SU-DHL-6 (cell line): ENCODE measurements at regions not wholly inside any gene's neighbourhood (a gene's known extent, or its start where the extent isn't known, plus 50 kb on each side); places are given as distances from the start of the nearest gene placed in this dataset.

Experiments used
- H2AFZ ChIP-seq: fragments of 200-600 bp; sonication (generic); 2 replicates; pipeline ENCODE4 v1.6.1; 2014; ENCODE audit warnings: low read depth, mild to moderate bottlenecking, moderate library complexity, mixed read lengths, antibody characterized with exemption, low read length; ENCODE audit not compliant: severe bottlenecking
- H3F3A ChIP-seq: fragments of 200-600 bp; shearing (Covaris generic); 2 replicates; pipeline ENCODE4 v1.6.0; 2016; ENCODE audit warnings: antibody characterized with exemption, mild to moderate bottlenecking; ENCODE audit not compliant: insufficient read depth
- H3K27ac ChIP-seq: fragments of 200-600 bp; sonication (generic); 2 replicates; pipeline ENCODE4 v1.5.1; 2016; ENCODE audit warnings: low read depth, mild to moderate bottlenecking, low read length, moderate library complexity, mixed read lengths
- H3K27me3 ChIP-seq: fragments of 200-600 bp; sonication (generic), shearing (Covaris generic); 2 replicates; pipeline ENCODE4 v1.6.0; 2014; ENCODE audit warnings: mild to moderate bottlenecking, low read length
- H3K36me3 ChIP-seq: fragments of 200-600 bp; sonication (generic); 2 replicates; pipeline ENCODE4 v1.6.1; 2014; ENCODE audit warnings: mild to moderate bottlenecking, low read length, mixed read lengths
- H3K4me2 ChIP-seq: fragments of 300-600, 200-600 bp; shearing (Covaris generic), sonication (generic); 2 replicates; pipeline ENCODE4 v1.6.0; 2014; ENCODE audit warnings: low read length, low read depth, mild to moderate bottlenecking; ENCODE audit not compliant: poor library complexity, severe bottlenecking
- H3K4me3 ChIP-seq: fragments of 200-600 bp; sonication (generic); 2 replicates; pipeline ENCODE4 v1.5.1; 2014; ENCODE audit warnings: antibody characterized with exemption, low read length, mild to moderate bottlenecking, mixed read lengths; ENCODE audit not compliant: insufficient read depth, poor library complexity, severe bottlenecking
- H3K79me2 ChIP-seq: fragments of 200-600 bp; sonication (generic); 2 replicates; pipeline ENCODE4 v1.6.1; 2014; ENCODE audit warnings: mild to moderate bottlenecking, low read length, moderate library complexity; ENCODE audit not compliant: insufficient read depth
- H3K9ac ChIP-seq: fragments of 200-600 bp; sonication (generic); 2 replicates; pipeline ENCODE4 v1.7.0; 2014; ENCODE audit warnings: mild to moderate bottlenecking, low read length
- H3K9me2 ChIP-seq: fragments of 200-600 bp; sonication (generic); replicated peaks from 2 replicates; pipeline ENCODE4 v1.6.1; 2014; ENCODE audit warnings: low read length; ENCODE audit not compliant: insufficient read depth
- H3K9me3 ChIP-seq: fragments of 200-600 bp; sonication (generic); 2 replicates; pipeline ENCODE4 v1.6.1; 2014; ENCODE audit warnings: low read length, mixed read lengths; ENCODE audit not compliant: insufficient read depth
- H4K20me1 ChIP-seq: fragments of 200-600 bp; sonication (generic); 2 replicates; pipeline ENCODE4 v1.6.1; 2014; ENCODE audit warnings: low read depth, mild to moderate bottlenecking, antibody characterized with exemption, low read length, moderate library complexity, mixed read lengths
- EZH2phosphoT487 ChIP-seq: fragments of 200-600 bp; sonication (generic), shearing (Covaris generic); conservative IDR thresholded peaks from 2 replicates; pipeline ENCODE4 v1.6.1; 2018; ENCODE audit warnings: mild to moderate bottlenecking, antibody characterized with exemption, low read length, moderate library complexity, mixed read lengths
- TF ChIP-seq, protein P1 (sequence below): fragments of 200-600 bp; sonication (generic); IDR thresholded peaks from one replicate; pipeline ENCODE4 v1.5.1; 2017; ENCODE audit warnings: antibody characterized with exemption, mild to moderate bottlenecking, low read length, moderate library complexity; ENCODE audit not compliant: insufficient read depth, poor library complexity, severe bottlenecking

DNA sequence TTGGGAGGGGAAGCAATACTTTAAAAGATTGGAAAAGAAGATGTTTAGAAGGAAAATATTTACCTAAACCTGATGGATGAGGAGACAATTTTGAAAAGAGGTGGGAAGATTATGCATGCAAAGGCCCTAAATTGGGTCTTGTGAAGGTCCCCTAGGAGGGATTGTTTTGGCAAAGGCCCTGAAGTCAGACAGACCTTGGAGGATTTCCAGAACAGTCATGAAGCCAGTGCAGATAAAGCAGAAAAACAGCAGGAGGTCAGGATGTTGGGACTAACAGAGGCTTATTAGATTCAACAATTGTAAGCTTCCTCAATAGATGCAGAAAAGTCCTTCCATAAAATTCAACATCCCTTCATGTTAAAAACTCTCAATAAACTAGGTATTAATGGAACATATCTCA lies 361.0 kb upstream of the CDH6 start:
- no peaks in the 10 kb centered on the region for H3K9me2 ChIP-seq

DNA sequence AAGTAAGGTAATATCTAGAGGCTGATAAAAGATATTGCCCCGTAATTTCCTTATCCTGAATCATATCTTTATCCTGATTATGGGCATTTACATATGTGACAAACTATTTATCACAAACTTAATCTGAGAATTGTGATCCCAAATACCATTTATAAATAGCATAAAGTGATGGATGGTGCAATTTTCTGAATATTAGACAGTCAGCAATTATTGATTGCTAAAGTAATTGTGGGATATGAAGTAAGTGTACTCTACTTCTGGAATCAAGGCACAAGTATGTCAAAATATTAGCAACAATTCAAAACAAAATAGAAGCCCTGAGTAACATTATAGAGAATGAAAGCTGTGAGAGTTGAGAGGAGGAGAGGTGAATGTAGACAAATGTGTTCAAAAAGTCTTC lies 361.9 kb upstream of the CDH6 start:
- Histone ChIP-seq H4K20me1 (no peaks in the 10 kb centered on the region), H3K36me3 (no peaks in the 10 kb centered on the region)
- TF ChIP-seq, protein P1, sequence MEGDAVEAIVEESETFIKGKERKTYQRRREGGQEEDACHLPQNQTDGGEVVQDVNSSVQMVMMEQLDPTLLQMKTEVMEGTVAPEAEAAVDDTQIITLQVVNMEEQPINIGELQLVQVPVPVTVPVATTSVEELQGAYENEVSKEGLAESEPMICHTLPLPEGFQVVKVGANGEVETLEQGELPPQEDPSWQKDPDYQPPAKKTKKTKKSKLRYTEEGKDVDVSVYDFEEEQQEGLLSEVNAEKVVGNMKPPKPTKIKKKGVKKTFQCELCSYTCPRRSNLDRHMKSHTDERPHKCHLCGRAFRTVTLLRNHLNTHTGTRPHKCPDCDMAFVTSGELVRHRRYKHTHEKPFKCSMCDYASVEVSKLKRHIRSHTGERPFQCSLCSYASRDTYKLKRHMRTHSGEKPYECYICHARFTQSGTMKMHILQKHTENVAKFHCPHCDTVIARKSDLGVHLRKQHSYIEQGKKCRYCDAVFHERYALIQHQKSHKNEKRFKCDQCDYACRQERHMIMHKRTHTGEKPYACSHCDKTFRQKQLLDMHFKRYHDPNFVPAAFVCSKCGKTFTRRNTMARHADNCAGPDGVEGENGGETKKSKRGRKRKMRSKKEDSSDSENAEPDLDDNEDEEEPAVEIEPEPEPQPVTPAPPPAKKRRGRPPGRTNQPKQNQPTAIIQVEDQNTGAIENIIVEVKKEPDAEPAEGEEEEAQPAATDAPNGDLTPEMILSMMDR: no peak
- TF ChIP-seq EZH2phosphoT487: no peak

More for the DNA sequence above, 361.0 kb upstream of the CDH6 start:
- H3K27ac ChIP-seq: no peak overlapping the region
- H3K9me3 ChIP-seq: no peaks in the 10 kb centered on the region
- no peaks in the 10 kb centered on the region for H3F3A ChIP-seq
- H4K20me1 ChIP-seq: no peaks in the 10 kb centered on the region
- H3K27me3 ChIP-seq: no peaks in the 10 kb centered on the region
- TF ChIP-seq EZH2phosphoT487: no peak
- TF ChIP-seq, protein P1: no peak
- H3K9ac ChIP-seq: no peak overlapping the region
- no peaks in the 10 kb centered on the region for H3K36me3 ChIP-seq
- no peak overlapping the region for H3K4me2 ChIP-seq
- H3K4me3 ChIP-seq: no peak overlapping the region
- no peaks in the 10 kb centered on the region for H3K79me2 ChIP-seq
- no peak overlapping the region for H2AFZ ChIP-seq

DNA sequence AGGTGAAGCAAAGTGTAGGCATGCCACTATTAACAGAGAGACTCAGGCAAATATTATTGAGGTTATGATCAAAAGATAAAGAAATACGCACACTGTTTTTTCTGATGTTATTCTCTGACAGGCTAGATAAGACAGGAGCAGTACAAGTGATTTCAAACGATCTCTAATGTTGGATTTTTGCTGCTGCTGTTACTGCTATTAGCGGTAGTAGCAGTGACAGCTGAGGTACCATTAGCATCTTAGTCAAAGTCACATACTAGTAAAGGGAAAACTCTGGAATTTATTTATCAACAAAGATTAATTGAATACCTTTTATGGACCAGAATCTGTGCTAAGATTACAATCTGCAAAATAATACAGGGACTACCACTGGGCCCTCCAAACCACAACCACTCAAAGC lies 362.4 kb upstream of the CDH6 start:
- H3K9me2 ChIP-seq: no peaks in the 10 kb centered on the region
- no peak for TF ChIP-seq EZH2phosphoT487
- TF ChIP-seq, protein P1: no peak
- no peak overlapping the region for H2AFZ ChIP-seq
- H4K20me1 ChIP-seq: no peaks in the 10 kb centered on the region
- H3F3A ChIP-seq: no peaks in the 10 kb centered on the region
- H3K27ac ChIP-seq: no peak overlapping the region
- no peak overlapping the region for H3K9ac ChIP-seq
- no peaks in the 10 kb centered on the region for H3K36me3 ChIP-seq
- no peak overlapping the region for H3K4me2 ChIP-seq
- no peaks in the 10 kb centered on the region for H3K79me2 ChIP-seq
- H3K27me3 ChIP-seq: no peaks in the 10 kb centered on the region
- no peak overlapping the region for H3K4me3 ChIP-seq
- no peaks in the 10 kb centered on the region for H3K9me3 ChIP-seq

More for the DNA sequence above, 361.9 kb upstream of the CDH6 start:
- Histone ChIP-seq H3K9ac (no peak overlapping the region), H3K4me2 (no peak overlapping the region), H3K27ac (no peak overlapping the region), H3K9me2 (no peaks in the 10 kb centered on the region), H3F3A (no peaks in the 10 kb centered on the region), H2AFZ (no peak overlapping the region), H3K79me2 (no peaks in the 10 kb centered on the region), H3K27me3 (no peaks in the 10 kb centered on the region), H3K4me3 (no peak overlapping the region), H3K9me3 (no peaks in the 10 kb centered on the region)

DNA sequence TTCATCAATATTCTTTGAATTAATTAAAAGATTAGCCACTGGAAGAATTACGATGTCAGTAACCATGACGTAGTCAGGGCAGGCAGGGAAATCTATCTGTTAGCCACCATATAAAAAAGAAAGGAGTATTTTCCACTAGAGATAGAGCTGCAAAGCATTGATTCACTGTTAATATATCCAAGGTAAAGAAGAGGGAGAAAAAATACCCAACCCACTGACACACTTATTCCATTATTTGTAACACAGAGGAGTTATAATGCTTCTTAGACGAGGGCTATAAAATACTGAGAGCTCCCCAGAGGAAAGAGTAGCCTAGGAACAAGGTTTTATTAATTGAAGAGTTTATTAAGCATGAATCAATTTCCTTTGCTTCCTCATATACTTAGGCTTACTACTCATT lies 382.2 kb upstream of the CDH6 start:
- no peak overlapping the region for H3K4me3 ChIP-seq

More for the DNA sequence above, 382.2 kb upstream of the CDH6 start:
- Histone ChIP-seq H3K27me3 (no peaks in the 10 kb centered on the region), H2AFZ (no peak overlapping the region), H3K79me2 (no peaks in the 10 kb centered on the region), H3K9me2 (0 out of 2 replicates have a peak, but pooled peaks cover 4% of the 10 kb centered on the region), H3K9me3 (no peaks in the 10 kb centered on the region), H3K9ac (no peak overlapping the region), H3F3A (no peaks in the 10 kb centered on the region), H3K36me3 (no peaks in the 10 kb centered on the region), H4K20me1 (no peaks in the 10 kb centered on the region), H3K4me2 (no peak overlapping the region), H3K27ac (no peak overlapping the region)
- TF ChIP-seq, protein P1: no peak
- no peak for TF ChIP-seq EZH2phosphoT487
